HL-60/S4 treated with retinoic acid at 250 ng/mL for 4 days and 3 days (cell line): ENCODE measurements at regions not wholly inside any gene's neighbourhood (a gene's known extent, or its start where the extent isn't known, plus 50 kb on each side); places are given as distances from the start of the nearest gene placed in this dataset.

Experiments
- in situ Hi-C: fragments of 300-500 bp; cut with MboI; formaldehyde crosslinking; loops from 2 replicates; pipeline ENCODE4 v1.7.0; 2022; ENCODE audit warnings: low sequenced_read_pairs

GRCh38 chr6:14246876-14247275, 129.3 kb downstream of the CD83 start:
- in situ Hi-C loops, result no loop called here

GRCh38 chr6:14250573-14250972, 133.0 kb downstream of the CD83 start:
- in situ Hi-C loops, result no loop called here

GRCh38 chr6:14252271-14252850, 134.8 kb downstream of the CD83 start:
- in situ Hi-C loops, result no loop called here

- in situ Hi-C loops, result no loop called here
Observed at GRCh38 chr6:14254505-14254904, 136.9 kb downstream of the CD83 start.

GRCh38 chr6:14255916-14256315, 138.3 kb downstream of the CD83 start:
- in situ Hi-C loops, result no loop called here

- in situ Hi-C loops, result no loop called here
Observed at GRCh38 chr6:14258117-14258516, 140.5 kb downstream of the CD83 start.

GRCh38 chr6:14258695-14259593, 141.4 kb downstream of the CD83 start:
- in situ Hi-C loops, result no loop called here

GRCh38 chr6:14259594-14260152, 142.1 kb downstream of the CD83 start:
- in situ Hi-C loops, result no loop called here

GRCh38 chr6:14260839-14261238, 143.3 kb downstream of the CD83 start:
- in situ Hi-C loops, result no loop called here

- in situ Hi-C loops, result no loop called here
Observed at GRCh38 chr6:14263881-14264424, 146.4 kb downstream of the CD83 start.

GRCh38 chr6:14265049-14266021, 147.8 kb downstream of the CD83 start:
- in situ Hi-C loops, result no loop called here

- in situ Hi-C loops, result no loop called here
Observed at GRCh38 chr6:14266266-14266665, 148.7 kb downstream of the CD83 start.

GRCh38 chr6:14267885-14268660, 150.5 kb downstream of the CD83 start:
- in situ Hi-C loops, result no loop called here

GRCh38 chr6:14269436-14269835, 151.9 kb downstream of the CD83 start:
- in situ Hi-C loops, result no loop called here

GRCh38 chr6:14270142-14270893, 152.7 kb downstream of the CD83 start:
- in situ Hi-C loops, result no loop called here

- in situ Hi-C loops, result no loop called here
Observed at GRCh38 chr6:14270925-14271788, 153.6 kb downstream of the CD83 start.

- in situ Hi-C loops, result no loop called here
Observed at GRCh38 chr6:14271789-14272736, 154.5 kb downstream of the CD83 start.
